Tibial artery (tissue), 4 donors: ENCODE measurements at regions not wholly inside any gene's neighbourhood (a gene's known extent, or its start where the extent isn't known, plus 50 kb on each side); places are given as distances from the start of the nearest gene placed in this dataset.

ENCODE experiments used
- DNase-seq, 2 donors: peaks; one replicate each; pipeline ENCODE4 v3.0.0-alpha.2; 2019
- H3K27ac ChIP-seq, 2 donors: fragments of 200-600 bp; sonication (generic) in 1 of 2; 1 replicate in 1 of 2; 2 replicates in 1 of 2; pipeline ENCODE4 v1.5.1; 2018 to 2019; ENCODE audit warnings: mild to moderate bottlenecking in 1 of 2
- H3K27me3 ChIP-seq, 2 donors: fragments of 200-600 bp; sonication (generic) in 1 of 2; one replicate each; pipeline versions ENCODE4 v1.5.1 to v1.6.0; 2016 to 2019
- H3K36me3 ChIP-seq, 3 donors: fragments of 200-600 bp; sonication (generic) in 2 of 3; one replicate each; pipeline ENCODE4 v1.5.1; 2016 to 2019; ENCODE audit warnings: mild to moderate bottlenecking in 2 of 3
- H3K4me1 ChIP-seq, 4 donors: fragments of 200-600 bp; sonication (generic) in 2 of 4; 1 replicate in 3 of 4; 2 replicates in 1 of 4; pipeline ENCODE4 v1.5.1; 2016 to 2019
- H3K4me3 ChIP-seq, 2 donors: fragments of 200-600 bp; sonication (generic) in 1 of 2; 1 replicate in 1 of 2; 2 replicates in 1 of 2; pipeline ENCODE4 v1.5.1; 2018 to 2019; ENCODE audit warnings: mild to moderate bottlenecking in 2 of 2
- H3K9me3 ChIP-seq, 3 donors: fragments of 200-600 bp; sonication (generic) in 1 of 3; one replicate each; pipeline ENCODE4 v1.5.1; 2016 to 2019
- intact Hi-C: fragments of 100-400 bp; cut with DNase I; formaldehyde crosslinking; loops from one replicate; pipeline ENCODE4 v1.15.0; 2023; ENCODE audit warnings: low total_unique reads
- TF ChIP-seq, protein P1 (sequence below), 2 experiments: fragments of 200-600 bp in 1 of 2; fragments of 450-650 bp in 1 of 2; IDR thresholded peaks; one replicate each; pipeline ENCODE4 v1.5.1; 2017 to 2019; ENCODE audit warnings: antibody characterized with exemption in 2 of 2, mild to moderate bottlenecking in 1 of 2, moderate library complexity in 1 of 2

GRCh38 chr11:28697920-28698827 is 590.0 kb downstream of the METTL15 start:
- DNase-seq = peak; percentile 41 to 68
- Histone ChIP-seq H3K27ac (no peak overlapping the region), H3K36me3 (no peaks in the 10 kb centered on the region), H3K9me3 (no peaks in the 10 kb centered on the region), H3K27me3 (no peaks in the 10 kb centered on the region), H3K4me1 (peaks cover 0 to 4% (median 0%) of the 10 kb centered on the region in 4 donors), H3K4me3 (no peak overlapping the region)
- TF ChIP-seq, protein P1, sequence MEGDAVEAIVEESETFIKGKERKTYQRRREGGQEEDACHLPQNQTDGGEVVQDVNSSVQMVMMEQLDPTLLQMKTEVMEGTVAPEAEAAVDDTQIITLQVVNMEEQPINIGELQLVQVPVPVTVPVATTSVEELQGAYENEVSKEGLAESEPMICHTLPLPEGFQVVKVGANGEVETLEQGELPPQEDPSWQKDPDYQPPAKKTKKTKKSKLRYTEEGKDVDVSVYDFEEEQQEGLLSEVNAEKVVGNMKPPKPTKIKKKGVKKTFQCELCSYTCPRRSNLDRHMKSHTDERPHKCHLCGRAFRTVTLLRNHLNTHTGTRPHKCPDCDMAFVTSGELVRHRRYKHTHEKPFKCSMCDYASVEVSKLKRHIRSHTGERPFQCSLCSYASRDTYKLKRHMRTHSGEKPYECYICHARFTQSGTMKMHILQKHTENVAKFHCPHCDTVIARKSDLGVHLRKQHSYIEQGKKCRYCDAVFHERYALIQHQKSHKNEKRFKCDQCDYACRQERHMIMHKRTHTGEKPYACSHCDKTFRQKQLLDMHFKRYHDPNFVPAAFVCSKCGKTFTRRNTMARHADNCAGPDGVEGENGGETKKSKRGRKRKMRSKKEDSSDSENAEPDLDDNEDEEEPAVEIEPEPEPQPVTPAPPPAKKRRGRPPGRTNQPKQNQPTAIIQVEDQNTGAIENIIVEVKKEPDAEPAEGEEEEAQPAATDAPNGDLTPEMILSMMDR (IDR thresholded peaks at IDR 0.05) = peak; percentile 62 to 69
- intact Hi-C loops = loop anchor here (5.0 kb wide), 1 partner anchor 1001 kb away; no protein-coding TSS in a partner anchor

DNA sequence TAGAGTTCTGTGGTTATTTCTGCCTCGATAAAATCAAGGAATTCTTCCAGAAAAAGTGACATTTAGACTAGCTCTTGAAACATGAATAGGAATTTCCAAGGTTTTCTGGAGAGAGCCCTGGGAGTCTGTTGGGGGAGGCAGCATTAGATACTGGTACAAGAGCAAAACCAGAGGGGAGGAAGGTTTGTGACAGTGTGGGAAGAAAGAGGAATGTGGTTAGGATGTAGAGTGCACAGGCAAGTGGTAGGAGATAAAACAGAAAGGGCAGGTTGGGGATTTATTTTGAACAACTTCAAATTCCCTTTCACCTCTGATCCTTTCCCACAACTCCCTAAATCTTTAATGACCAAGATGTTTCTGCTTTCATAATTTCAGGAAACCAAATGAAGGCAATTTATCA is 588.4 kb downstream of the METTL15 start:
- no peaks in the 10 kb centered on the region for H3K36me3 ChIP-seq
- no peak overlapping the region for H3K27ac ChIP-seq
- H3K9me3 ChIP-seq = no peaks in the 10 kb centered on the region
- TF ChIP-seq, protein P1 (IDR thresholded peaks at IDR 0.05) = no peak
- H3K4me1 ChIP-seq = no peaks in the 10 kb centered on the region
- DNase-seq = no peak
- intact Hi-C loops = loop anchor here (5.0 kb wide), 1 partner anchor 999 kb away; no protein-coding TSS in a partner anchor
- H3K27me3 ChIP-seq = no peaks in the 10 kb centered on the region
- H3K4me3 ChIP-seq = no peak overlapping the region

DNA sequence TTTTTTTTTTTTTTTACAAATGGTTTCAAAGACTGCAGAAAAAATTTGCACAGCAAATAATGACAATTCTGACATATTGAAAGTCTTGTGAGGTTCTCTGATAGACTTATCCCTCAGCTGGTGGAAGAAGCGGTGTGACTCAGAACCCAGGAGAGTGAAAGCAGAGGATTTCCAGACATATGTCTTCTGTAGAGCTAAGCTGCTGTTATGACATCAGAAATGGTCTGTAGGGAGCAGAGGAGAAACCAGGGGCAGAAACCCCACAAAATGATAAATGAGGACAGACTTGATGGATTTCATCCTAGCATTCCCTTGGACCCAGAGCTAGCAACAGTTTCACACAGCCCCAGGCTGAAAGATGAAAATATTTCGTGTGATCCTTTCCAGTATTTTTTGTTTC is 582.6 kb downstream of the METTL15 start:
- Histone ChIP-seq H3K27me3 (no peaks in the 10 kb centered on the region), H3K4me1 (no peaks in the 10 kb centered on the region), H3K9me3 (no peaks in the 10 kb centered on the region), H3K4me3 (no peak overlapping the region), H3K27ac (no peak overlapping the region), H3K36me3 (no peaks in the 10 kb centered on the region)
- no peak for DNase-seq
- TF ChIP-seq, protein P1 (IDR thresholded peaks at IDR 0.05) = no peak
- intact Hi-C loops = no loop called here

DNA sequence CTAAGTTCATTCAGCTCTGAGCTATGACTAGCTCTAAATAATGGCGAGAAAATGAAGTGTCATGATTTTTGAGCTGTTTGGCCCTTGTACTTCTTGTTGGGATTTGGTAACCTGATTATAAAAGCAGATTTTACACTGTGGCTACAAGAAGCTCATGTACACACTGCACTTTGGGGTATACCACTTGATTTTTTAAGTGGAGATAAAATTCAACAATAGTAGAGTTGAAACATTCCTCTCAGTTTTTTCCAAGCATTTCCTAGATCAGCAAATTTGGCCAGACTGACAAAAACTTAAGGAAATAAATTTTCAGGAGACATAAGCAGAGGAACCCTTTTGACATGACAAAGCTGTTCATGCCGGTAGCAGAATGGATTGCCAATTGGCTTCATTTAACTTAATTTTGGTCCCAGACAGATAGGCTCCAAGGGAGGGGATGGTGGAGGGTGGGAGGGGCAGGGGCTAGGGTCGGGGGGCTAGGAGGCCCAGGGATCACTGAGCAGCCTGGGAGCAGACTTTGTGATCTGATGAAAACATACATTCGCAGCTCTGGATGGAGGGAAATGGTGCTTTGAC is 575.9 kb downstream of the METTL15 start:
- Histone ChIP-seq H3K27ac (no peak overlapping the region), H3K27me3 (no peaks in the 10 kb centered on the region), H3K9me3 (no peaks in the 10 kb centered on the region), H3K4me1 (peaks cover 0 to 15% (median 2%) of the 10 kb centered on the region in 4 donors), H3K36me3 (no peaks in the 10 kb centered on the region), H3K4me3 (no peak overlapping the region)
- TF ChIP-seq, protein P1 (IDR thresholded peaks at IDR 0.05) = no peak
- no peak for DNase-seq
- intact Hi-C loops = no loop called here

GRCh38 chr11:28679795-28680468 is 571.7 kb downstream of the METTL15 start:
- Histone ChIP-seq H3K36me3 (no peaks in the 10 kb centered on the region), H3K4me3 (no peak overlapping the region), H3K9me3 (no peaks in the 10 kb centered on the region), H3K4me1 (peaks cover 0 to 16% (median 2%) of the 10 kb centered on the region in 4 donors), H3K27me3 (no peaks in the 10 kb centered on the region), H3K27ac (no peak overlapping the region)
- TF ChIP-seq, protein P1 (IDR thresholded peaks at IDR 0.05) = no peak
- DNase-seq = no peak
- intact Hi-C loops = no loop called here
